HG02840 (cell line): ENCODE measurements at regions not wholly inside any gene's neighbourhood (a gene's known extent, or its start where the extent isn't known, plus 50 kb on each side); places are given as distances from the start of the nearest gene placed in this dataset.

Experiments used
- ATAC-seq: cut with Tn5 transposase; IDR thresholded peaks from one replicate; pipeline ENCODE4 v1.9.1; 2021; ENCODE audit warnings: mild to moderate bottlenecking, moderate library complexity, moderate number of reproducible peaks; ENCODE audit not compliant: unreplicated experiment, low FRiP score

GRCh38 chr20:12956303-12956702 lies 52.5 kb upstream of the SPTLC3 start:
- ATAC-seq = no peak

DNA sequence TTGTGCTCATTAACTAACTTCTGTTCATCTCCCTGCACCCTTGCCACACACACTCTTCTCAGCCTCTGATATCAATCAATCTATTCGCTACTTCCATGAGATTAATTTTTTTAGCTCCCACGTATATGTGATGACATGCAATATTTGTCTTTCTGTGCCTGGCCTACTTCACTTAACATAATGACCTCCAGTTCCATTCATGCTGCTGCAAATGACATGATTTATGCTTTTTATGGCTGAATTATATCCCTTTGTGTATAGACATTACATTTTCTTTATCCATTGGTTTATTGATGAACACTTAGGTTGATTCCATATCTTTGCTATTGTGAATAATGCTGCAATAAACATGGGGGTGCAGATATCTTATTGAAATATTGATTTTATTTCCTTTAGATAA lies 50.8 kb upstream of the SPTLC3 start:
- no peak for ATAC-seq
